ENCODE measurements at regions not wholly inside any gene's neighbourhood (a gene's known extent, or its start where the extent isn't known, plus 50 kb on each side); places are given as distances from the start of the nearest gene placed in this dataset.

DNA sequence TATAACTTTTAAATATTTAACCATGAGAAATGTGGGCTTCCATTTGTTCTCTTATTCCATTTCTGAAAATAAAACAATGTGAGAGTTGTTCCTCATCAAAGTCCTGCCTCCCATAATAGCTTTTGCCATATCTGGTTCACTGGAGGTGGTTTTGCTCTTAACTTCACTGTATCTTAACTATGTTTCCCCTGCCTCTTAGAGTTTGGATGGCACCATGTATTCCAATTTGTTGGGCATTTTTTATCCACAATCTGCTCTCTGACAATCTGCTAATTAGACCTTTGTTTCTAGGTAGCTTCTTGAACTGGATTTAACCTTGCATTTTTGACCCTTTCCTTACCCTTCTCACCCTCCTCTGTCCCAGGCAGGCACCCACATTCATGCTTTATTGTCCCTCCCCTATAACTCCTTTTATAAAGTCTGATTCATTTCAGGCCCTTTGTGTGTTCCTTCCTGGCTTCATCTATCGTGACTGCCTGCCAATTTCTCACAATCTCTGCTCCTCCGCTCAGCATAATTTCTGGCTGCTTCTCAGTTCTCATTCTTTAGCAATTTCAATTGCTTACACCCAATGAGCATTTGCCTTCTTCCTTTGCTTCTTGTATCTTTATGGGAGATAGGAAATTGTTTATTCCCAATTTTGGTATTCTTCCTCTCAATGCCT lies 144.2 kb upstream of the ARHGEF26 start:
- no peak for DNase-seq (ENCODE audit: low spot score)

DNA sequence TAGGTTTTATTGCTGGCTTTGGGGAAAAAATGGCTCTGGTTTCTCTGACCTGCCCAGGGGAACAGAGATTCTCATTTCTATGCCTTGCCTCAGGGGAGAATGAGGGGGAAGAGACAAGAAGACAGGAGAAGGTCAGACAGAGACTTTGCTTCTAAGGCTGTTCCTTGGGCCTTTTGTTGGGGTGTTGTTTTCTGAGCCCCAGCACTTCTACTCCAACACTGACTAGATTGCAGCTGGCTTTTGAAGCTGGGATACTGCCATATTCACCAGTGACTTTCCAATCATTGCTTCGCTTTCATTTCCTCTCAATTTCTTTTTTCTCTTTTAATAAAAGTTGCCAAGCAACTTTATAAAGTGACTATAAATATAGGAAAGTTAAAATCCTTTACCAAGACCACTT lies 143.2 kb upstream of the ARHGEF26 start:
- no peak for DNase-seq (ENCODE audit: low spot score)

DNA sequence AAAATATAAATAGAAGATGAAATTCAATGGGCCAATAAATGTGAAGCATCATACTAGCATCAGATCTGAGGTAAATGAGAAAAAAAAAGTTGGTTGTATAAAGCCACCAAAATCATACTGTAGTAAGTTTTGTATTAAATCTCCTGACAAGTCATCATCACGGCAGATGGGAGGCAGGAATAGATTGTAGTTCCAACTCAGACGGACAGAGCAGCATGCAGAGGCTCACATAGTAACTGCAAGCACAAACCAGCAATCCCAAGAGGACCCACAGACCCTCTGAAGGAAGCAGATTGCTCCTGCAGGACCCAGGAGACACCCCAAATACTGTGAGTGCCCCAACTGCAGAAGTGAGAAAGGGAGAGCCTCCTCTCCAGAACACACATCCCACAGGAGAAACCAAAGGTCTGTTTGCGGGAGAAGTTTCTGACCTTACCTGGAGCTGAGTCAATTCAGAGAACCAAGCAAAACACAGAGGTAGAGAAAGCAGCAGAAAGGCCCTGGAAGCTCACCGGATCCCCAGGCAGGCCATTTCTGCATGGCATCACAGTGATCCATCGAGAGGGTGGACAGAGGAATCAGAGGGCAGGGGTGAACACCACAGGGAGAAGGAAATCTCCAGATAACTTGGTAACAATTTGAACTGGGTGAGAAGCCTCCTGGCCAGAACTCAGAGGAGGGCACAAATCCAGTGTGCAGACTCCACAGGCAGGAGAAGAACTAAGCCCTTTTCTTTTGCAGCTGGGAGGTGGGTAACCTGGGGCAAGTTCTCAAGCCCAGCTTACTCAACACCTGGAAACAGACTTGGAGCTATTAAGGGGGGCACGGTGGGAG lies 141.6 kb upstream of the ARHGEF26 start:
- DNase-seq (ENCODE audit: low spot score): no peak

DNA sequence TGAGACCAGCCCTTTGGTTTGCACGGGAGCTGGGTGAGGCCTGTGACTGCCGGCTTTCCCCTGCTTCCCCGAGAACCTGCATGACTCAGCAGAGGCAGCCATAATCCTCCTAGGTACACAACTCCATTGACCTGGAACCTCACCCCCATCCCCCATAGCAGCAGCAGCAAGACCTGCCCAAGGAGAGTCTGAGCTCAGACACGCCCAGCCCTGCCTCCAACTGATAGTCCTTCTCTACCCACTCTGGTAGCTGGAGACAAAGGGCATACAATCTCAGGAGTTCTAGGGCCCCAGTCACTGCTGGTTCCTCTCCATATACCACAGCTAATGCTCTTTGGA lies 141.0 kb upstream of the ARHGEF26 start:
- DNase-seq (ENCODE audit: low spot score): no peak

DNA sequence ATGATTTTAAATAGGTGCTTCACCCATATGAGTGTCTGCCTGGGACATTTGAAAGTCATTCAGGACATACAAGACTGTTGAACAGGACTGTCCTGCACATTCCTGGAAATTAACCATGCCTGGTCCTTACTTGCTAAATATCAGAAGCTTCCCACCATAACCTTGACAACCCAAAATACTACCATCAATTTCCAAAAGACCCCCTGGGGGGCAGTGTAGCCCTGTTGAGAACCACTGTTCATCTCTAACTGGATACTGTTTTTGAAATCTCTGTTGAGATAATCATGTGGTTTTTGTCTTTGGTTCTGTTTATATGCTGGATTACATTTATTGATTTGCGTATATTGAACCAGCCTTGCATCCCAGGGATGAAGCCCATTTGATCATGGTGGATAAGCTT lies 123.8 kb upstream of the ARHGEF26 start:
- peak; percentile 3 for DNase-seq (ENCODE audit: low spot score)

DNA sequence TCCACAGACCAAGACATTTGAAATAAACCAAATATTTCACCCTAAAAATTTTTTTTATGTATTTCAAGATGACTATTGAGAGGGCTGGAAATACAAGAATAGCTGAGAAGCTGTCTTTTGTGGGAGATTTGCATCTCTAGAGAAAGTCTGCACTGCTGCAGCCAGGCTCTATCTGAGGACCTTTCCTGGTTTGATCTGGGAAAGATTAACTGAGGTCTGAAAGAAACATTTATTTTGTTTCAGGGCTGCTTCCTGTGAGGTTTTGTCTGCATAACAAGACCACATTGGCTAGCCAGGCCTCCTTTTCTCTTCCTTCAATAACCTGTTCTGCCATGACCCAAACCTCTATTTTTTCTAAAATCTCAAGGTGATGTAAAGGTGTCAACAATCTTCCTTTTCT lies 117.5 kb upstream of the ARHGEF26 start:
- no peak for DNase-seq (ENCODE audit: low spot score)

DNA sequence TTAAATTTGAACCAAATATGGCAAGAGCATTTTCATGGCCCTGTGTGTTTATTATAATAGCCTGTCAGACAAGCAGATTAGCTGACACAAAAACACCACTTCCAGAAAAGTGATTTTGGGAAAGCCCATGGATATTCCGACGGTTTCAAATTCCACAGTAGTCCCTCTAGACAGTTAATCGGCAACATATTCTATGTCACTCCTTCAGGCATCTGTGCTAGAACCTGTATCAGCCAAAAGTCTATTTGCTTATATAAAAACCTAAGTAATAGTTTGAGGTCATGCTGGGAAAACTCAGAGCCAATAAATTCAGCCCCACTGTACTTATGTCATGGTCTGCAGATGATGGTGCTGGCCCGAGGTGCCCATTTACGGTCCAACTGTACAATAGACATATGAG lies 110.2 kb upstream of the ARHGEF26 start:
- DNase-seq (ENCODE audit: low spot score): no peak

DNA sequence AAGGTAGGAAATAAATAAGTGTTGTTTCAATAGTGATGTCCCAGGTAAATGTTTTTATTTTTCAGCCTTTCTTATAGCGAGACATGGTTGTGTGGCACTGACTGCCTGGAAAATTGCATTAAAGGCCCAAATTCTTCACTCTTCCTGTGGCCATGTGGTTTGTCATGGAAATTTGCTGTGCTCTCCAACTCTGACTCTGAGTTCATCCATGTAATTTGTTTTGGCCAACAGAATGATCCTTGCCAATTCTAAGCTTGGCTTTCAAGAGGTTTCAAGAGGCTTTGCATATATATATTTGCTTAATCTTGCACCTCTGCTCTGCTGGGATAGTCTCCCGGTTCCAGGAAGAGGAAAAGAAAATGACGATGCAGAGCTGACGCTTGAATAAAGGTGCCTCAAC lies 107.5 kb upstream of the ARHGEF26 start:
- no peak for DNase-seq (ENCODE audit: low spot score)

DNA sequence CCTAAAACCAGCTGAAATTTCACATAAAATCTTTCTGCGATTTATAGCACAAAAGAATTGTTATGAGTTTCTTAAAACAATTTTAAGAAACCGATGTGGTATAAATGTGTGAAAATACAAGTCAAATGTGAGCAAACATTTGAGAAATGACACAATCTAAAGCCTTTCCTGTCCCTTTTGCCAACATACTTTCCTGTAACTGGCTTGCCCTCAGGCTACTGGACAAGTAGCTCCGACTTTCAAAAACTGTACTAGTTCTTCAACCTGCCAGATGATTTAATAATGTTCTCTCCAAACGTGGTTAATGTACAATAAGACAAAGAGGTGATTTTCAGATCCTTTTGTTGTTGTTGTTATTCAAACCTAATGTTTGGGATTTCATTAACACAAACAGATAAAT lies 105.9 kb upstream of the ARHGEF26 start:
- no peak for DNase-seq (ENCODE audit: low spot score)

DNA sequence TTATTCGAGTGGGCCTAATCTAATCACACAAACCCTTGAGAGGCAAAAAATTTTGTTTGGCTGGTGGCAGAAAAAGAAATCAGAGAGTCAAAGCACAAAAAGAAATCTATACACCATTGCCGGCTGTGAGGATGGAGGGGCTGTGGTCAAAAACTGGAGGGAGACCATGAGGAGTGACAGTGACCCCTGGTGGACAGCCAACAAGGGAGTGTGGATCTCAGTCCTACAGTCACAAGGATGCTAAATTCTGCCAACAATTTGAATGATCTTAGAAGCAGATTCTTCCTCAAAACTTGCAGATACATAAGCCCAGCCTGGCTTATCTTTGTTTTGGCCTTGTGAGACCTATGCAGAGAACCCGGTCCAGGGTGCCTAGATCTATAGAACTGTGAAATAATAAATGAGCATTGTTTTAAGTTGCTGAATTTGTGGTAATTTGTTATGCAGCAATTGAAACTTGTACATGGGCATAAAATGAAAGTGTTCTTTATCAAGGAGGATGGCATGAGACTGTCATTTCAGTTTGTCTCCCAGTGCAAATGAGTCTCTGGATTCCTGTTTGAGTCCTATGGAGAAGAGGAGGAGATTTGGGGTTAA lies 103.0 kb upstream of the ARHGEF26 start:
- peak; percentile 15 for DNase-seq (ENCODE audit: low spot score)

DNA sequence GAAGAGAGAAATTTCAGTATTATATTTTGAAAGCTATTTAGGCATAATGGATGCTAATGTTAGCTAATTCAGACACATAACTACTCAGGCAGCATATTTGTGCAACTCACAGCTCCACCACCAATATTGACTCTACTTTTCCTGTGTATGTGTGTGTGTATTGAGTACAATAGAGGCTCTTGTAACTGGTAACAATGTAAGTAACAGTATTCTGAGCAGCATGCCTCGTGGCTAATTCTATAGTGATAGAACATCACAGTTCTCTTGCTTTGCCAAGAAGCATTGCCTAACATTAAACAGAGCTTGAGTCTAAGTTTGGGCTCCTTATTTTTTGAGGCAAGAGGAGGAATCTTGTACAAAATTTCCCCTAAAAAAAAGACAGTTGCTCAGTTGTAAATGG lies 98.6 kb upstream of the ARHGEF26 start:
- no peak for DNase-seq (ENCODE audit: low spot score)

DNA sequence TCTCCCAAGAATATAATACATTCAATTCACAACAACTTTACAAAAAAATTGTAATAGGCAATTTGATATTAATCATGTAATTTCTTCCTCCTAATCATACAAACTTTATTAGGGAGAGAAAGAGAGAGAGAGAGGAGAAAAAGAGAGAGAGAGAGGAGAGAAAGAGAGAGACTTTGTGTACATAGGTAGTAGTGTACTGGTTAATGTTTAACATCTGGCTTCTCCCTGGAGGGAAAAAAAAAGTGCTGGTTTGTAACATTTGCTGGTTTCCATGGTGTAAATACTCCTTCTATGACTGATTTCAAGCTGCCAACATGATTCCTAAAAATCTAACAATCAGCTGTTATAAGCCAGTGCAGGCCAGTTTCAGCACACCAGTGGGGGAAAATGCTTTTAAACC lies 98.0 kb upstream of the ARHGEF26 start:
- no peak for DNase-seq (ENCODE audit: low spot score)

DNA sequence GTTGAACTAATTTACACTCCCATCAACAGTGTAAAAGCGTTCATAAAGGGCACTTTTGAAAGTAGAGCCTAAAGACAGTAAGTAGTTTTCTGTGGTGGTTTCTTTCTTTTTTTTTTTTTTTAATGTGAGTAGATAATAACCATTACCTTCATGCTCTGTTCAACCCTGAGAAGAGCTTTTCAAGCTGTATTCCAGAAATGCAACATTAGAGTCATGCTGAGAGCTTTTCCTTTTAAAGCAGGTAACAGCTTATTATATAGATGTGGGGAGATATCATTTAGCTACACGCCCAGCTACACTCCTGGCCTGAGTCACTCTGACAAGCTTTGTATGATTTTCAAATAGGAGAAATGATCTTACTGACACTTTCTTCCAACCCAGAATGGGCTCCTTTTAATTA lies 96.2 kb upstream of the ARHGEF26 start:
- DNase-seq (ENCODE audit: low spot score): no peak

DNA sequence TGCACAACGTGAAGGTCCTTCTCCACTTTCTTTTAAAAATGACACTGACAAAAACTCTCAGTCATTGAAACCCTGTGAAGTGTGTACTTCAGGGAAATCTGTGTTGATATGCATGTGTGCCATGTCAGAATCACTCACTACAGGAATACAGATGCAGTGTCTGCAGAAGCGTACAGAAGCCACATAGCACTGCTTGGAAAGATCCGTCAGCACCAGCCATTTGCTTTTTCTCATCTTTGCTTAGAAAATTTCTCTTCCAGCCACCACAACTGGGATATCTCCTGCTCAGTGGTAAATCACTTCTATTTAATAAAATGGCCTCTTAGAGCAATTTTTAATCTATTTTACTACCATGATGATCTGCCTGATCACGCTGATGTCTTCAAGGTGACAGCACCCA lies 91.3 kb upstream of the ARHGEF26 start:
- DNase-seq (ENCODE audit: low spot score): no peak

DNA sequence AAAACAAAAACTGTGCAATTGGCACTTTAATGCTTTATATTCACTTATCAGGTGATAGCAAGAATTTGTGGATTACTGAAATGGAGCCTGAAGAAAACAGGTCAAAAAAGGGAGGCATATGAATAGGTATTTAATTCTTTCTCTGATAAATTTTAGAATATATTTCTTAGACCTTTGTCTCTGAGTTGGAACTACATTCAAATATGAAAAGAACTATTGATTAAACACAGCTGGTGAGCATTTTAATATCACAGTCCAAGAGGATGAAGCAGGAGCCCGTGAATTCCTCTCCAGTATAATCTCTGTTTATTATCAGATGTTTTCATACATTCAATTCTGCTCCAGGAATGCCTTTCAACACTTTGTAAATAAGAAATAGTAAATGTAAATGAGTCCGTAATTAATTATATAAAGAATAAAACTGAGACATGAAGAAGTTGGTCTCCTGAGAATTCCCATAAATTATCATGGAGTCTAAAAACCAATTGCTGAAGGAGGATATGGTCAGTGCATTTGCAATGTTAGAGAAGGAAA lies 86.3 kb upstream of the ARHGEF26 start:
- no peak for DNase-seq (ENCODE audit: low spot score)

DNA sequence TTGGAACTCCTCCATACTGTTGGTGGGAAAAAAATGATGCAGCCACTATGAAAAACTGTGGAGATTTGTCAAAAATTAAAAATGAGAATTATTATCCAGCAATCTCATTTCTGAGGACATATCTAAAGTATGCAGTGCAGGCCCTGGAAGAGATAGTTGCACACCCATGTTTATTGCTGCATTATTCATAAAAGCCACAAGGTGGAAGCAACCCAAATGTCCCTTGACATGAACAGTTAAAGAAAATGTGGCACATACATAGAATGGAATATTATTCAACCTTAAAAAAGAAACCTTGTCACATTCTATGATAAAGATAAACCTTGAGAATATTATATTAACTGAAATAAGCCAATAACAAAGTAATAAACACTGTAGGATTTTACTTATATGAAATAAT lies 80.9 kb upstream of the ARHGEF26 start:
- no peak for DNase-seq (ENCODE audit: low spot score)

DNA sequence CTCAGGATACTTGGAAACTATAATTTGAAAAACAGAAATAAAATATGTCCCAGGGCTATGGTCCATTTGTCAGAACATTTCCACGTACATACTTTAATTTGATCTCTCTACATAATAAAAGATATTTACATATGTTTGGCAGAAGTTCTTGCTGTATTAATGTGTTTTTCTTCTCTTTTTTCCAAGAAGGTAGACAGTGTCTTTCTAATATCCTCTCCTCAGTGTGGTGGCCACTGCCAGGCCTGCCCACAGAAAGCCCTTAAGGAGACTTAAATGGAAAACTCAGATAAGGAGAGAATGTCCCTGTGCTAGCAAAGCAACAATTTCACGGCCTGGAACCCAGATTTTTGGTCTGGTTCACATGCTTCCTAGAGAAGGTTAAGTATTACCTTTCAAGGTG lies 76.5 kb upstream of the ARHGEF26 start:
- no peak for DNase-seq (ENCODE audit: low spot score)

DNA sequence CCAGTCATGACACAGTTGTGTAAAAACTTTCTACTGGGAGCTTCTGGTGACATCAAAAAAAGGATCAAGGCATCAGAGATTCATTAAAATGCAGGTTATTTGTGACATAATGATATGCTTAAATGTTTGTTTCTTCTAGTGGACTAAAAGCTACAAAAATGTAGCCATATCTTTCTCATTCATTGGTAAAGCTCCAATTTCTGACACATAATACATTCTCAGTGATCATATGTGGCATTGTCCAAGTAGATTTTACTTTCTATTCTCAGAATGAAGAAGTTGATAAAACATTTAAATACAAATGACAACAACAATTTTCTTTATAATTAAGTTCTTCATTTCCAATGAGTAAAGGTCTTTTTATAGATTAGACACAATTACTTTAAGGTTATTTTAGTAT lies 71.0 kb upstream of the ARHGEF26 start:
- no peak for DNase-seq (ENCODE audit: low spot score)

DNA sequence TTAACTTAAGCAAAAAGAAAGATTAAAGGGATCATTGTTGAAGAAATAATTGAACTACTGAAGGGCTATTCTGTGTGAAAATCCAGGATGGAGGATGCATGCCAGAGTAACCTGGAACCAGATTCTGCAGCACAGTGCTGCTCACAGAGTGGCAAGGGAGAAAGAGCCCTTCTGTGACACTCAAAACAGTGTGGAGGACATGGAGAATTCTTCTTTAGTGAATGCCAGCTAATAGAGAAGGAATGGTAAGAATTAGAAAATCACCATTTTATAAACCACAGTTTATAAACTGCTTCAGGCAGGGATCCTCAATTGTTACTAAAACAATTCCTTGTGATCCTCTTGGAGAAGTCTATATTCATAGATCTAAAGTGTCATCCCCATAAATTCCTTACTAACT lies 70.4 kb upstream of the ARHGEF26 start:
- DNase-seq (ENCODE audit: low spot score): no peak

DNA sequence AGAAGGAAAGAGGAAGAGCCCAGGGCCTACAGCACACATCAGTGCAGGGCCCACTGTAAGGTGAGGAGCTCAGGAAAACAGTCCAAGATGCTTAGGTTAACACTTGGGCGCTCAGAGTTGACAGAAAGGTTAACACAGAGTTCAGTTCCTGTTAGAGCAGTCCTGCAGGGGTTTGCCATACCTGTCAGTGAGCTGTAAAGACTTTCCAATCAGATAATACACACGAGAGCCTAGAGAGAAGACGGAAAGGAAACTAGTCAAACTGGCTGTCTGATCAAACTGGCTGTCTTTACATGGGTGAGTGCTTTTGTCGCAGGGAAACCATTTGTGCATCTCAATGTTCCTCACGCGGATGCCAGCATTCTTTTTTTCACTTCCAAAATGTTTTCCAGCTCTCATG lies 61.4 kb upstream of the ARHGEF26 start:
- no peak for DNase-seq (ENCODE audit: low spot score)

DNA sequence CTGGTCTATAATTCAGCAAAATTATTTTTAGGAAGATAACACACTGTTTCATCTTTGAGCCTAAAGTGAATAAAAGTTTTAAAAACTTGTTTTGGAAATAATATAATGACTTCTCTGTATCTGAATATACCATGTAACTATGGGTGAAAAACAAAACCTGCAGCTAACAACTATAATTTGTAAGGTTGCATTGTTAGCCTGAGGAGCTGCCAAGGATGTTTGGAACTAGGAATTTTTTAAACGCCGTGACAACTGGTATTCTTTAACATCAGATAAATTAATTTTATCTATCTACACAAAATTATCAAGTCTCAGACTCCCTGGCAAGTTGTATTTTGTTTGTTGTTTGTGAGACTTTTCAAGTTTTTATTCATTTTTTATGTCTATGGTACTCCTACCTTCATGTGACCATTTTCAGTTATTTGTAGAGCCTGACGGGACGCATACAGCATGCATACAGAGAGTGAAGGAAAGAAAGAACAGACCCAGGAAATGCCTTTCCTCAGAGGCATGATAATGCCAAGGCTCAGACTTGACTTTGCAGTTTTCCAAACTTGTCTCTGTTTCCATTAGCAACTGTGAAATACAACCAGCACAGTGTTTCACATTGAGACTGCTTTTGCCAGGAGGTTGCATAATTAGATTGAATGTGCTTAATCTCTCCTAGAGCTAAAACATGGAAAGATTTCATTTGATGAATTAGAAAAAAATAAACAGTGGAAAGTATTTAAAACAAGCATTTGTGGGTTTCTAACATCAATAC lies 60.8 kb upstream of the ARHGEF26 start:
- DNase-seq (ENCODE audit: low spot score): no peak

DNA sequence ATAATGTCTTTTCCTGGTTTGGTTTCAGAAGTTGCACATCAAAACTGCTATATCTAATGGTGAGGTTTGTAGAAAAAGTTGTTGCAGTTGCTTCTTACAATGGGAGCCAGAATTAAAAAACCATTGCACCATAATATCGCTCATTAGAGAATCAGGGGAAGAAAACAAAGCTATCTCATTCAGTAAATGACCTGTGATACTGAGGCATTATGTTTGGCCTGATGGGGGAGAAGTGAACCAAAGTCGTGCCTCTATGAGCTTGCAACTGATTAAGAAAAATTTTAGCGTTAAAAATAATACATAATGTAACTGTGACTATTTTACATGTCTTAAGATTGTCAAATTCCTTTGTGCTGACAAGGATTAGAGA lies 60.2 kb upstream of the ARHGEF26 start:
- DNase-seq (ENCODE audit: low spot score): no peak

DNA sequence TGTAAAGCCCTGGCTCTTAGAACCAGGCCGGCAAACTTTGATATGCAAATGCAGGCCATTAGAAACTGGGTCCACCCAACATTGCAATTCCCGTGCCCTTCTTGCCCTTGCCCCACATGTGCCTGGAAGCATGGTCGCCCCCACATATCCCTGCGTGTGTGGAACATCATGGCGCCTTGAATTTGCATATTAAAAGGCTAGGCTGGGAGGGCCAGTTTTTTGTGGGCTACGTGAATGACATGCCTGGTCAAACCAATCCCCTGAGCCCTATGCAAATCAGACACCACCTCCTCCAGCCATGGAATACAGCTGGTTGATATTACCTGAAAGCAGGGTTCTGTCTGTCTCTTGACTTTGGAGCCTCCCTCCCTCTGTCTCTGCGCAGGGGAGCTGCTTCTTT lies 58.7 kb upstream of the ARHGEF26 start:
- DNase-seq (ENCODE audit: low spot score): no peak
